HG03175 (cell line): ENCODE measurements at regions not wholly inside any gene's neighbourhood (a gene's known extent, or its start where the extent isn't known, plus 50 kb on each side); places are given as distances from the start of the nearest gene placed in this dataset.
"Not testable (repeated sequence)": the region's sequence is repeated elsewhere in the genome, so short reads cannot be mapped to it uniquely, and the experiment has no call there.

Experiments
- ATAC-seq: cut with Tn5 transposase; IDR thresholded peaks from one replicate; pipeline ENCODE4 v1.9.1; 2021; ENCODE audit warnings: mild to moderate bottlenecking, moderate library complexity; ENCODE audit not compliant: unreplicated experiment

DNA sequence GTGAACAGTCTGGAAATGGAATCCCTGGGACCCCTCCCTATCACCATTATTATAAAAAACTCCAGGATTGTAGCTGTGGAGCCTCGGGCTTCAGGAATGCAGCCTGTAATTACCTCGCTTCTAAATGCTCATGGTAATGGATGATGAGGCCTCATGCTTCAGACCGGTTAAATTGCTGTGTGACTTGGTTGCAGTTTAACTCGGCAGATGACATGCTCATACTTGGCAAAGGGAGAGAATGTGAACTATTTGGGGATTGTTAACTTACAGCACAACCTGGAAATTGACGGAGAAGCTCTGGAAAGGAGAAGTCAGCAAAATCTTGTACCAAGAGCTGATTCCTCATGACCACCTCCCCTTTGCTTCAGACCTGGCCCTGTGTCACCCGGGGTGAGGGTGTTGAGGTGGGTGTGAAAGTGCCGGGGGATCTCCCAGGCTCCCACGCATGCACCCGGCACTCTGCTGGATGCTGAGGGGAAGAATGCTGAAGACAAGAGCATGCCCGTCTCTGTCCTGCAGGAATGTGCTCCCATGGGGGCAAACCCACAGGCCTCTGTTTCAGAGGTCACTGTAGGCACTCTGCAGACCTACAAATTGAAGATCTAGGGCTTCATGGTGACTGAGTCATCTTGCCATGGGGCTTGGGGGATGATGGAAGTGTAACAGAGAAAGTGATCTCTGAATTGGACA is 364.8 kb downstream of the RPS6KC1 start:
- ATAC-seq = no peak

DNA sequence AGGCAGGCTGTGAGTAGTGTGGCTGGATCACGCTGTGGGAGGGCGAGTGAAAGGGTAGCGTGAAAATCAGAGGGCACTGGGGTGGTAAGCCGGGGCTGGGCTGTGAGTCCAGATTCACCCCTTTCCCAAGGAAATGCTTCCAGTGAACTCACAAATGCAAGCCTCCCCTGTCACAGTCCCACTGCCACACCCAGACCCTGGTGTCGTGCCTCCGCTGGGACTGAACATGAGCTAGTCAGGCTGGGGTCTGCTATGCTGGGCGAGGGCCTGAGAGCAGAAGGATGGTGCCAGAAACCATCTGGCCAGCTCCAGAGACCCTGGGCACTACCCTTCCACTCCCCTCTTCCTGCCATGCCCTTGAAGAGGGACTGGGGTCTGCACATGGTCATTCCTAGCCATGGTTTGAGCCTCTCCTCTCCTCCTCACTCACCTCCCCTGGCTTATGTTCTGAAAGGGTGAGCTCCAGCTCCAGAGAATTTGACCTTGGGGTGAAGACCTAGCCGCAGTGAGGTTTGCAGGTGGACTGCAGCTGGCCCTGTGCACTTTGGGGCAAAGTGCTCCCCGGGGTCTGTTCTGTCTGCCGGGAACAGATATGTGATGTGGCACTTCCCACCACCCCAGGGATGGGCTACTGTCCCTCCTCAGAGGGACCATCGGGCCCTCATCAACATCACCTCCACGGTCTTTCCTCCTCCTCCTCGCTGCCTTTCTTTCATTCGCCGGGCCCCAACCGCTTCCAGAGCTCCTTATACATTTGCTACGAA is 365.6 kb downstream of the RPS6KC1 start:
- ATAC-seq = no peak

DNA sequence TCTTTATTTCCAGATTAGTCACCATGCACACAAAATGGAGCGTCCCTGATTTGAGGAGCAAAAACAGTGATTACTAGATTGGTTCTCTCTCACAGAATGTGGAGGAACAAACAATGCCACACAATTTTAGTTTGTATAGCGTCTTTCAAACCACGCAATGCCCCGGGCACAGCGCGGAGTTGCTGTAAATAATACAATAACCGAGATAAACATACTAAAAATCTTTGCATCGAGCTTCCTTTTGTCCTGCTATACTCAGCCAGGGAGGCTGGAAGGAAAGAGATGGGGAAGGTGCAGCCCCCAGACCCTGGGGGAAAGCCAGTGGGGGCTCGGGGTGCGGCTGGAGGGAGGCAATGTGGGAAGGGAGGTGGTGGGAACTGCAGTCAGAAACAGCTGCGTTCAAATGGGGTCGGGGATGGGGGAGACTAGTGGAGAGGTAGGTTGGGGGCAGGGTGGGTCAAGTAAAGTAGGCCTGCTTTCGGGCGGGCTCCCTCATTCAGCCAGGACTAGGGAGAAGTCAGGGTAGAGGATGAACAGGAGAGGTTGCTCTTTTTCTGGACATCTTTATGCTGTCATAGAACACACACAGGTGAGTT is 366.3 kb downstream of the RPS6KC1 start:
- ATAC-seq = no peak

DNA sequence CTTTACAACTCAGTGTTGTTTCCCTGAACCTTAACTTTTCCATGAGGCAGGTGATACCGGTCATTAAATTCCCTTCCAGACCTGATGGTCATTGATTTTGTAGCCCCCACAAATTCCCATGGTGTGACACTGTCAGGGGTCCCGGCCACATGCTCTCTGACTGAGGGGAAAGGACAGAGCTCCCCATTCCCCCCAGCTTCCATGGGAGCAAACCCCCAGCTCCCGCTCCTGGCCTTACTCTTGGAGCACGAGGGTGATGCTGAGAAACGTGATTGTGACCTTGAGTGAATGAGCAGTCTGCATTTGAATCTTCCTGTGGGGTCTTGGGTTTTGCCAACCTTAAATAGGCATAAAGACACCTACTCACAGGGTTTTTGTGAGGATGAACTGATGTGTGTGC is 366.8 kb downstream of the RPS6KC1 start:
- ATAC-seq = no peak

DNA sequence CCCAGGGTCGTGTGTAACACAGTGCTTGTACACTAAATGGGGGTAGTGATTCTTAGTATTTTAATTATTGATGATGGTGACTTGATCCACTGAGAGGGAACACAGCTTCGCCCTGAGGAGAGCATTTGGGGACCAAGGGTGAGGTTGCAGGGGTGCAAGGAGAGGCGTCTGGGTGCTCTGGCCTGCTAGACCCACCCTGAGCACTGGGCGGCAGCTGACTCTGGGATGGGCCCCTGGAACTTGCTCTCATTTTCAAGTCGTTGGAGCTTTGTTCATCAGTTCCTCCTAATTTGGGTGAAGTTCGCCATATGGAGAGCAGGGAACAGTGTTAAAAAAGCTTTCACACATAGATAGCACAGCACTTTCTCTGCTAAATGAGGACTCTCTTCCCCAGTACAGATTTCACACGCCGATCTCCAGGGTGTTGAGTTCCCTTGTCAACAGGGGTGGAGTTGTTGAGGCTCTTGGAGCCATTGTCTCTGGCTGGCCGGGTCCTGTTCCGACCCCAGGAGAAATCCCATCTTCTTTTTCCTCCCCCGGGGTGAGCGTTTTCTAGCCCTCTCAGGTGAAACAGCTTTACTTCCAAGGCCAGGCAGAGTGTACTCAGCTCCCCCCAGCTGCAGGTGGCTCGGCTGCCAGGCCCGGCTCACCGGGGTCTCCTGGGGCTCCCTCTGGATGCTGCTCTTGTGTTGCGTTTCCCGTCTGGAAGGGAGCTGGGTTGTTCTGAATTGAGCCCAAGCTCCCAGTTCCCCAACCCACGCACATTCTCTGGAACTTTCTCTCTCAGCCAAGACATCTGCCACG is 367.4 kb downstream of the RPS6KC1 start:
- ATAC-seq = no peak

DNA sequence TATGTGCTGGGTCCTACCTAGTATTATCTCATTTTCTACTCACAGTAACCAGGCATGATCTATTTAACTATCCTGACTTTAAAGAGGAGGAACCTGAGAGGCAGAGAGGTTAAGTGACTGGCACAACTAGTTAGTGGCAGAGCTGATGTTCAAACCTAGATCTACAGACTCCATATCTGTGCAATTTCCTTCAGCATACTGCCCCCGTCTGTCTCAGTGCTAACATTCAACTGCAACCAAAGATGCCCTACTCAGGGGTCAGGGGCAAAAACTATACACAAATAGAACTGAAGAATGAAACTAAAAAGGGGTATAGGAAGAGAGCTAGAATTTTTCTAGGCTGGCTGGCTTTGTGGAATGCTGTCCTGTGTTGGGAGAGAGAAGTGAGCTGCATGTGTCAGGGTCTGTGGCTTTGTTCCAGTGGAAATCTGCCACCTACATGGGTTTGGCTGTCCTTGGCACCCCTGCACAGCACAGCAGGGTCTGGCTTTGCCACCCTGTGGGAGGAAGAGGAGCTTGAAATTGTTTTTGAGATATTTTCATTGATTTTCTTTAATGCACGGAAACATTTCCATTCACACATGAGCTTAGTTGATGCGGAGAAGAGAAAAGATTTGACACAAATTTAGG is 368.5 kb downstream of the RPS6KC1 start:
- ATAC-seq = no peak

DNA sequence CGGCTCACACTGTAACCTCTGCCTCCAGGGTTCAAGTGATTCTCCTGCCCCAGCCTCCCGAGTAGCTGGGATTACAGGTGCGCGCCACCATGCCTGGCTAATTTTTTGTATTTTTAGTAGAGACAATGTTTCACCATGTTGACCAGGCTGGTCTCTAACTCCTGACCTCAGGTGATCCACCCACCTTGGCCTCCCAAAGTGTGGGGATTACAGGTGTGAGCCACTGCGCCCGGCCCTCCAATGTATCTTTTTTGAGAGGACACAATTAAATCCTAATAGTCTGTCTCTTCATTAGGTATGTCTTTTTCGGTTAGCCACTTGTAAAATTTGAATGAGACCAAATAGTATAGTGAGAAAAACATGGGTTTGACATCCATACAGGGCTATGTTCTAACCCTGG is 370.1 kb downstream of the RPS6KC1 start:
- not testable (repeated sequence) for ATAC-seq

DNA sequence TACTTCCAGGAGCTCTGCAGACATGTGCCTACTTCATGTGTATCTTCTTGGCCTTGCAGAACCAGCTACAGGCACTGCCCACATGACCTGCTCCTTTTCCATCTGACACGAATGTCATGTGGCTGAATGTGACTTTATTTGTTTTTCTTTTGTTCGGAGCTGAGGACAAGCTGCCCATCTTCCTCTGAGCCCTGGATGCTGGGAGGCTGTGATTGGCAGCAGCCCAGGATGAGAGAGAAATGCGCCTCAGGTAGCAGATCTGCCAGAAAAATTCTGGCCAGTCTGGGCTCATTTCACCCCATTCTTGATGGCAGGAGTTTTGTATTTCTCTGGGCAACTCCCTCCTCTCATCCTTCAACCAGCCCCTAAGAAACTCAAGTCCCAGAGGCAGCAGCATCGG is 372.0 kb downstream of the RPS6KC1 start:
- ATAC-seq = no peak

DNA sequence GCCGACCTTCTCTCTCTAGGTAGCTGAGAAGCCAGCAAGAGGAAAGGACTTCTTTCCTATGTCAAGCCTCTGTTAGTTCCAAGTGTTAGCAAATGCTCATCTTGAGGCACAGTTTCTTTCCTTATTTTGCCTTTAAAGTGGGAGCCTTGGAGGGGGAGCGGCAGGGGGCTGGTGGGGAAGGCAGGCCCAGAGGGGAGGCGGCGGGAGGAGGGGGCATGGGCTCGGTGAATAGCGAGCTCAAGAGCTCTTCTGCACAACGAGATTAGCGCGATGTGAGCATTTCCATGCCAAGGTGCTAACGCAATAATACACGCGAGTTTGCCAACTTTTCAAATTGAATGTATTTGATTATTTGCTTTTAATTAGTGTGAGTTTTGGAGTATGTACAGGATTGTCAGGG is 372.6 kb downstream of the RPS6KC1 start:
- ATAC-seq = no peak

DNA sequence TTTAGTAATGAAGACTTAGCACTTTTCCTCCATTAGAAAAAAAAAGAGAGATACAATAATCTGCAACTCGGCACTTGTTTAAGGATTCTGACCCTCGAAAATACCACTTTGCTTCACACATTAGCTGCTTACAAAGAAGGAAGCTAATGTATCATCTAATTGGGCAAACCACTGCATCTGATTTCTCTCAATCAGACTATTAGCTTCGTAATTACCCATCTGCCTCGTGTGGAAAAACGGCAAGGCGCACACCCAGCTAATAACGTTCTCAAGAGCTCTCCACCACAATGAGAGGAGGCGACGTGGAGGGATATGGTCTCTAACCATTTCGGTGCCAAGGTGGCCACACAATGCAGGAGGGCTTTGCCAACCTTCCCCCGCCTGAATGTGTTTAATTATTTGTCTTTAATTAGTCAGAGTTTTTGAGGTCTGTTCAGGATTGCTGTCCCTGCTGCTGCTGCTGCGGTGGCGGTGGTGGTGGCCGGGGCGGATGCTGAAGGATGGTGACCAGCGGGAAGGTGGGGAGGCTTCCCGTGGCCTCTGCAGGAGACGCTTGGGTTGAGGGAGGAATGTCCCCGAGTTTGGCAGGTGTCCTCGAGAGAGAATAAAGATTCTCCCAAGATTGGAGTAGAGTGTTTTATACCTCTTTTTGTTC is 374.5 kb downstream of the RPS6KC1 start:
- no peak for ATAC-seq

DNA sequence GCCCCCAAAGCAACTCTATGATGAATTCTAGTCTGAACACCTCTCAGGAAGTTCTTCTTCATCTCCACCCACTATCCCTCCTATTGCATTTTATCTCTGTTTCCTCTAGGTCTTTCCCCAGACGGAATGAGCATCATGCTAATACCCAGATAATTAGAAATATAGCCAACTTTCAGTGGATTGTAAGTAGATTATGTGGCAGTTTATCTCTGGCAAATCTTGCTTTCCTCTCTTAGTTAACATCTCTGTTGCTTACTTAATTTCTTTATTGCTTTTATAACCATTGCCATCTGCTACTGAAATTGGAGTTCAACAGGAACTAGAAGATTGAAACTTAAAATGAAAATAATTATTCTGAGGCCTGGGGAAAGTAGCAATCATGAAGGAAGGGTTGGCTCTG is 378.6 kb downstream of the RPS6KC1 start:
- no peak for ATAC-seq

DNA sequence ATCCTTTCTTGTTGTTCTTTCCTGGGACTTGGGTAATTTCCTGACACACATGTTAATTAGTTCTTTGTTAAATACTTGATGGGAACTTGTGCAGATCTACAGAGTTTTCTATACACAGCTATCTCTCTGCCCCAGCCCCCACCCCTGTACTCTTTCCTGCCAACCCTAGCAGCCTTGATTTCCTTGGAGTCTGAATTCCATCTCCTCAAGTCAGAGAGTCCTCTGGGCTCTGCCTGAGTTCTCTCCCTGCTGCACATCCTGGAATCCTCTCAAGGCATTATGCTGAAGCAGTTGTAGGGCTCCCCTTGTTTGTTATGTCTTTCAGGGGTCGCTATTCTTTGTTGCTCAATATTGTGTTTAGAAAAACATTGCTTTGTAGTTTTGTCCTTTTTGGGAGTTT is 384.7 kb downstream of the RPS6KC1 start:
- no peak for ATAC-seq

DNA sequence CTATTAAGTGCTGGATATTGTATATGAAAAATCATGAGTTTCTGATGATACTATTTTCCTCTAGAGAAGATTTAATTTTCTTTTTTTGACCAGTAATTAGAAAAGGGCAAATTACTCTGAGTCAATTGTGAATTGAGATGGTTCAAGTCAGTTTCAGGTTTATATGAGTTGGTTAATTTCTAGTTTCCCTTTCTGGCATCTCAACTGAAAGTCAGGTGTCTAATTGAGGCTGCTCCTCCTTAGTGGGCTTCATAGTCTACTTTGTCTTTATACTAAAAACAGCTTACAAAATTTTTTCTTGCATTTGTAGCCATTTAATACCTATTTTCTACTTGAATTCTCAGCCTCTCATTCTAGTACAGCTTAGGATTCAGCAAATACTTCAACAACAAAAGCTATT is 387.3 kb downstream of the RPS6KC1 start:
- ATAC-seq = no peak

DNA sequence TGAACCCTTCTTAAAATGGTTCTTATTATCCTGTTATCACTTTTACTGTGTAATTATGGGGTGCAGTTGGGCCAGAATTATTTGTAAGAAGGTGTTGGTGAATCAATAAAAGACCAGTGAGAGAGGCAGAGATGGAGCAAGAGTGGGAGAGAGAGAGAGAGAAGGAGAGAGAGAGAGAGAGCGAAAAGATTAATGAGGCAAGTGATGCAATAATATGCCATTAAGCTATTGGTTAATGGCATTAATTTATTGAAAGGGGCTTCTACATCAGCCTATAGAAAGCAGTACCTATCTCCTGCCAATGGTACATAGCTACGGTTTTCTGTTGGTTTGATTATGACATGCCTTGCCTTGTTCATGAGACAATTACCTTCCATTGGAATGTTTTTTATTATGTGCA is 388.7 kb downstream of the RPS6KC1 start:
- ATAC-seq = no peak

DNA sequence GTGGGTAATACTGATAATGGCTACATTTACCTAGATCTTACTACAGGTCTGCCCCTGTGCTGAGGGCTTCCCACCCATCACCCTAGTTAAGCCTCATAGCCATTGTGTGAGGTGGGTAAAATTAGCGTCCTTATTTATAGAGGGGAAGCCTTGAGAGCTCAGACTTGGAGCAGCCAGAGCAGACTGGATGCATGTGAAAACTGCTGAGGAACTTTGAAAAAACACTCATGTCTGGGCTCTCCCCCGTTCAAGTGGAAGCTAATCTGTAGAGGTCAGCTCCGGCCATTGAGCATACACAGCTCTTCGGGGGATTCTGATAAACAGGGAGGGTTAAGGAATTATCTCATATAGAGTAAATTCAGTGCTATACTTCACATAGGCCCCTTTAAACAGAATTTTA is 389.7 kb downstream of the RPS6KC1 start:
- ATAC-seq = no peak

DNA sequence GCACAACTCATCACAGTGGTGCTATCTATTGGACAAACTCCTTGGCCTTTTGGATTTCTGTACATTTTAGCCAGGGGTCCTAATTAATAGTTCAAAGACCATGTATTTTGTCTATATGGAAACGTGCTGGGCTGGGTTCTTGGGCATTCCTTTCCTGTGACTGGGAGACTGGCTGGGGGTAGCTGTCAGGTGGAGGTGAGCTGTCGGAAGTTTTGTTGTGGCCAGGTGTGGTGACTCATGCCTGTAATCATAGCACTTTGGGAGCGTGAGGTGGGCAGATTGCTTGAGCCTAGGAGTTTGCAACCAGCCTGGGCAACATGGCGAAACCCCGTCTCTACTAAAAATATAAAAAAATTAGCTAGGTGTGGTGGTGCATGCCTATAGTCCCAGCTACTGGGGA is 392.4 kb downstream of the RPS6KC1 start:
- ATAC-seq = no peak

DNA sequence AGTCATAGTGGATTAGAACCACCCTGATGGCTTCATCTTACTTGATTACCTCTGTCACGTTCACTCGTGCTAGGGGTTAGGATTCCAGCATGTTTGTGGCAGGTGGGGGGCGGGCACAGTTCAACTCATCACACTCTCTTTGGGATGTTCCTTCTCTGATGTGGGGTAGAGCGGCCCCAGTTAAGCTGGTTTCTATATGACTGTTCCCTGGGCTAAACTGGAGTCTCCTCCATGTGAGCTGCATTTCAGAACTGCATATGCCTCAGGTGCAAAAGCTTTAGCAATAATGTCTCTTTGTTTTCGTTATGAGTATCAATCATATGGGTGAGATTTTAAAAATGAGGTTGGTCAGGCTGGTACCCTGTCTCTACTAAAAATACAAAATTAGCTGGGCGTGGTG is 393.2 kb downstream of the RPS6KC1 start:
- ATAC-seq = no peak

DNA sequence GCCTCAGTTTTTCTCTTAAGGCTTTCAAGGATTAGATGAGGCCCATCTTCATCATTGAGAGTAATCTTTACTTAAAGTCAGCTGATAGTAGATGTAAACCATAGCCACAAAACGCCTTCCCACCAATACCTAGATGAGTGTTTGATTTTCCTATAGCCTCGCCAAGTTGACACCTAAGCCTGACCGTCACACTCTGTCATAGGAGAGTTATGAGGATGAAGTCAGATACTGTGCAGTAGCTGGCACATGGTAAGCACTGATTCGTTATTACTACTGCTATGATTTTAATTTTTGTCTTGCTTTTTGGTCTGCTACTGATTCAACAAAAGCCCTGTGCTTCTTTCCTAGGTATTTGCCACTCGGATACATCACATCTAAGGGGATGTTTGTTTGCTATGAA is 395.5 kb downstream of the RPS6KC1 start:
- no peak for ATAC-seq

DNA sequence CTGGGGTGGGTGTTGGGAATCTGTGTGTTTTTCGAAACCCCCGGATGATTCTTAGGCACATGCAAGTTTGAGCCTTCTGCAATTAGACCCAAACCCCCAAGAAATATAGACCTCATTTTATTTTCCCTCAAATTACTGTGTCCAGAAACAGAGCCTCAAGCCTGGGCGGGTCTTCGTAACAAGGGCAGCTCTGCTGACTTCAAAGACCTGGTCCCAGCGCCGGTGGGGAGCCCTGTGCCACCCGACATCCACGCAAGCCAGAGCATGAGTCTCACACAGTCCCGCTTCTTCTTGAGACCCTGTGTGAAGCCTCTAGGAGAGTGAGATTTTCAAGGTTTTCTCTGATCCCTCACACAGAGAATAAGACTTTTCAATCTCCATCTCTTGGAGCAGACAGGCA is 397.3 kb downstream of the RPS6KC1 start:
- no peak for ATAC-seq

DNA sequence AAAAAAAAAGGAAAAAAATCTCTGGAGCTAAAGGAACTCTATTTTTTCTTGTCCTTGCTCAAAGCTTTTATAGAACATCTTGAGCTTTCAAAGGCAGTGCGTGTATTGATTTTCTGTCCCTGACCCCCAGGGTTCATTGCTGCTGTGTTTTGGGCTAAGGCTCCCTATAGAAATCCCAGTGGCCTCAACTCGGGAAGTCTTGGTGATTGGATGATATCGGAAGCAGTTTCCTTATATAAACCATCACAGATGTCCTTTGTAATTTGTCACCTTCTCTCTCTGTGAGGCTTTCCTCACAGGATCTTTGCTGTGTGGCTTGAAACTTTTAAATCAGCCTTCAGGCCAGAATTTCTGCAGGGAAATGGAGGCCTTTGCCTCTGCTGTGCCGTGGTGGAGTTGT is 397.7 kb downstream of the RPS6KC1 start:
- no peak for ATAC-seq

DNA sequence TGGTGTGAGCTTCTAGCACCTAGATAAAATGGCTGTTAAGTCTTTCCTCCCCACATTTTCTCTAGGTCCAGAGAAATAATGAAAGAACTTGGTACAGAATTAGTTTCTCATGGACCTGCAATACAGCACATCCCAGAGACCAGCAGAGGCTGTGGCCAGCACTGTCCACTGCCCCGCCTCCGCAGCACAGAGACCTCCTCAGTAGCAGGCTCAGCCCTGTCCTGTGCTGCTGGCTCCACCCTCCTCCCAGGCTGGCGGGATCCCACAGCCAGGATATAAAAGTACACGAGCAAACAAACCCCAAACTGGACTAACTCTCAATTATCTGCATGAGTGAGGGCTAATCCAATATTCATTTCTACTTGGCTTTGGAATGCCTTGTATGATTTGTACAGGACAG is 401.5 kb downstream of the RPS6KC1 start:
- ATAC-seq = no peak
